K562 (cell line): ENCODE measurements at regions not wholly inside any gene's neighbourhood (a gene's known extent, or its start where the extent isn't known, plus 50 kb on each side); places are given as distances from the start of the nearest gene placed in this dataset.

Experiments
- KDM4B ChIP-seq, 2 experiments: fragments of 450-650 bp in 1 of 2; sonication (generic) in 1 of 2; IDR thresholded peaks; 2 replicates each; pipeline ENCODE4 v1.6.1; 2016 to 2017; ENCODE audit warnings: borderline replicate concordance in 2 of 2, antibody characterized with exemption in 1 of 2, low read depth in 1 of 2, mild to moderate bottlenecking in 1 of 2
- ZNF407 ChIP-seq: fragments of 450-650 bp; IDR thresholded peaks from 2 replicates; pipeline ENCODE4 v1.6.1; 2016; ENCODE audit warnings: low read depth

GRCh38 chr16:86095131-86095752, 196.3 kb downstream of the IRF8 start (continued):
- TF ChIP-seq ZNF407 (no peak), KDM4B (IDR thresholded peaks at IDR 0.05; ENCODE audit: borderline replicate concordance in 2 of 2, low read depth in 1 of 2) (no peak)
- TF ChIP-seq, all 486 proteins: peak for 0
